ENCODE measurements at regions not wholly inside any gene's neighbourhood (a gene's known extent, or its start where the extent isn't known, plus 50 kb on each side); places are given as distances from the start of the nearest gene placed in this dataset.

- no peak for TF ChIP-seq CHD7 (IDR thresholded peaks at IDR 0.05; ENCODE audit: insufficient replicate concordance, low read length)
- TF ChIP-seq BRCA1 (IDR thresholded peaks at IDR 0.05; ENCODE audit: low read depth, low read length) = no peak
- no peak for TF ChIP-seq CREB1 (IDR thresholded peaks at IDR 0.05)
- no peak for TF ChIP-seq EGR1 (IDR thresholded peaks at IDR 0.05; ENCODE audit: borderline replicate concordance, low read depth, low read length)
- TF ChIP-seq, protein P1, sequence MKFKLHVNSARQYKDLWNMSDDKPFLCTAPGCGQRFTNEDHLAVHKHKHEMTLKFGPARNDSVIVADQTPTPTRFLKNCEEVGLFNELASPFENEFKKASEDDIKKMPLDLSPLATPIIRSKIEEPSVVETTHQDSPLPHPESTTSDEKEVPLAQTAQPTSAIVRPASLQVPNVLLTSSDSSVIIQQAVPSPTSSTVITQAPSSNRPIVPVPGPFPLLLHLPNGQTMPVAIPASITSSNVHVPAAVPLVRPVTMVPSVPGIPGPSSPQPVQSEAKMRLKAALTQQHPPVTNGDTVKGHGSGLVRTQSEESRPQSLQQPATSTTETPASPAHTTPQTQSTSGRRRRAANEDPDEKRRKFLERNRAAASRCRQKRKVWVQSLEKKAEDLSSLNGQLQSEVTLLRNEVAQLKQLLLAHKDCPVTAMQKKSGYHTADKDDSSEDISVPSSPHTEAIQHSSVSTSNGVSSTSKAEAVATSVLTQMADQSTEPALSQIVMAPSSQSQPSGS (IDR thresholded peaks at IDR 0.05; ENCODE audit: low read length) = no peak
- TF ChIP-seq NRF1 (IDR thresholded peaks at IDR 0.05; ENCODE audit: low read depth, low read length) = no peak
- no peak for TF ChIP-seq SUZ12 (IDR thresholded peaks at IDR 0.05; ENCODE audit: low read length)
- TF ChIP-seq TEAD4 (IDR thresholded peaks at IDR 0.05; ENCODE audit: low read depth, low read length) = no peak
- no peak for TF ChIP-seq TAF1 (IDR thresholded peaks at IDR 0.05; ENCODE audit: low read depth, low read length)
- TF ChIP-seq POLR2A (IDR thresholded peaks at IDR 0.05; ENCODE audit: control extremely low read depth in 1 of 2, low read depth in 2 of 2, low read length in 2 of 2) = no peak
These were observed 138.9 kb upstream of the RARB start (continued) for GRCh38 chr3:25289156-25289555.

Data from H1 (cell line).